ENCODE measurements at regions not wholly inside any gene's neighbourhood (a gene's known extent, or its start where the extent isn't known, plus 50 kb on each side); places are given as distances from the start of the nearest gene placed in this dataset.

DNA sequence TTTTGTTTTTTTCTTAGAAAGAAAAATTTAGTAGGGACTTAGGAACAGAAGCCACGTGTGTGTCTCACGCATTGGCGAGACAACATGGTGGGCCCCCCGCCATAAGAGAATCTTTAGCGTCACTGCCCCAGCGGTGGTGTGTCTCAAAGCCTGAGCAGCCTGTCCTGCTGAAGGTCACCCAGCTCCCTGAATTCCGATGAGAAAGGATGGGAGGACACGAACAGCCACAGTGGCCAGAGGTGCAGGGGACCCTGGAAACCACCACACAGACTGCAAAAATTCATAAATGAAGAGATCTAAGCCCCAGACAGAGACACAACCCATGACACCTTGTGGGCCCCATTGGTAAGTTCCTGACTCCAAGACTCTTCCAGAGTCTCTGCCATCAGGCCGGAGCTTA, 266.1 kb upstream of the RAB6C start:
- POLR2A ChIA-PET = no interaction called here
- ATAC-seq (ENCODE audit: poor library complexity) = no peak

DNA sequence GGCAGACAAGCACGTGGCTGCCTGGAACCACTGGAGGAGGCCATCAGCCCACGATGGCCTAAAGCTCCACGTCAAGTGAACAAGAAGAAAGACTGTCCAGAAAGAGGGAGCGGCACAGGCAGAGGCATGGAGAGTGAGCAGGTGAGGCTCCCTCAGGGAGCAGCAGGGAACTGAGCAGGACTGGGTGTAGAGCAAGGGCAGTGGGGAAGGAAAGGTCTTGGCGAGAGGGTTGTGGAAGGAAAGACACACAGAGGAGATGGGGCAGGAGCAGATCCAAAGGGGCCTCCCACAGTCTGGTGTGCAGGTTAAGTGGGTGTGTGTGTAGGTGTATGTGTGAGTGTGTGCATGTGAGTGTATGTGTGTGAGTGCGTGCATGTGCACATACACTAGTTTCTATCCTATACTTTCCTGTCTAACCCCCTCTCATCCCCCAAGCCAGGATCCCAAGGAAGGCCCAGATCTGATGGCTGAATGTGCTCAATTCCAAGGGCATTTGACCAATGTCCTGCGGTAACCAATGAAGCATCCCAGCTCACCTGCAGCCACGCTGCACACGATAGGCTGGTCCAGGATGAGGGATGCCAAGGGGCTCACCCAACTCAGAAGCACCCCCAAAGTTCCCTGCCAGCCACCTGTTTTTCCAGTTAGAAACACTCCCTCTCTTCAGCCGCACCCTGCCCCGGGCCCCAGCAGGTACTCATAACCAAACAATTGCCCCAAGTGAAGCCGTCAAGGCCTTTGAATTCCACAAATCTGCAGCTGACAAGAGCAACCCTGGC, 262.5 kb upstream of the RAB6C start:
- Mint-ChIP-seq H3K36me3 (ENCODE audit: low read depth) (no peaks in the 10 kb centered on the region), H3K9me3 (no peaks in the 10 kb centered on the region), H3K4me1 (ENCODE audit: low read depth) (no peaks in the 10 kb centered on the region), H3K4me3 (no peak overlapping the region), H3K27ac (no peak overlapping the region), H3K27me3 (peaks cover 11% of the 10 kb centered on the region)
- POLR2A ChIA-PET = no interaction called here
- no peak overlapping the region for H3K27ac ChIP-seq (ENCODE audit: low read depth in 1 of 2, low read length in 2 of 2)
- H3K36me3 ChIP-seq (ENCODE audit: insufficient read depth, low read length) = no peaks in the 10 kb centered on the region
- DNase-seq (no peak), ATAC-seq (ENCODE audit: poor library complexity) (no peak)
- no peak overlapping the region for H3K4me3 ChIP-seq (ENCODE audit: low read length)
- peaks cover 0 to under 1% of the 10 kb centered on the region in 2 experiments for H3K9me3 ChIP-seq (ENCODE audit: control insufficient read depth in 1 of 2, insufficient read depth in 1 of 2, low read length in 2 of 2)
- no peaks in the 10 kb centered on the region for H3K27me3 ChIP-seq (ENCODE audit: control insufficient read depth in 1 of 2, insufficient read depth in 2 of 2, low read length in 2 of 2)
- TF ChIP-seq, protein P1, sequence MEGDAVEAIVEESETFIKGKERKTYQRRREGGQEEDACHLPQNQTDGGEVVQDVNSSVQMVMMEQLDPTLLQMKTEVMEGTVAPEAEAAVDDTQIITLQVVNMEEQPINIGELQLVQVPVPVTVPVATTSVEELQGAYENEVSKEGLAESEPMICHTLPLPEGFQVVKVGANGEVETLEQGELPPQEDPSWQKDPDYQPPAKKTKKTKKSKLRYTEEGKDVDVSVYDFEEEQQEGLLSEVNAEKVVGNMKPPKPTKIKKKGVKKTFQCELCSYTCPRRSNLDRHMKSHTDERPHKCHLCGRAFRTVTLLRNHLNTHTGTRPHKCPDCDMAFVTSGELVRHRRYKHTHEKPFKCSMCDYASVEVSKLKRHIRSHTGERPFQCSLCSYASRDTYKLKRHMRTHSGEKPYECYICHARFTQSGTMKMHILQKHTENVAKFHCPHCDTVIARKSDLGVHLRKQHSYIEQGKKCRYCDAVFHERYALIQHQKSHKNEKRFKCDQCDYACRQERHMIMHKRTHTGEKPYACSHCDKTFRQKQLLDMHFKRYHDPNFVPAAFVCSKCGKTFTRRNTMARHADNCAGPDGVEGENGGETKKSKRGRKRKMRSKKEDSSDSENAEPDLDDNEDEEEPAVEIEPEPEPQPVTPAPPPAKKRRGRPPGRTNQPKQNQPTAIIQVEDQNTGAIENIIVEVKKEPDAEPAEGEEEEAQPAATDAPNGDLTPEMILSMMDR (IDR thresholded peaks at IDR 0.05) = no peak
- intact Hi-C loops (cut with DNase I, micrococcal nuclease) = no loop called here
- H3K4me1 ChIP-seq (ENCODE audit: insufficient read depth, low read length) = no peaks in the 10 kb centered on the region
- CTCF ChIA-PET = no interaction called here

More for the DNA sequence above, 266.1 kb upstream of the RAB6C start:
- peaks cover 0 to 23% of the 10 kb centered on the region in 2 experiments for H3K9me3 ChIP-seq (ENCODE audit: control insufficient read depth in 1 of 2, insufficient read depth in 1 of 2, low read length in 2 of 2)
- H3K36me3 ChIP-seq (ENCODE audit: insufficient read depth, low read length) = no peaks in the 10 kb centered on the region
- no peaks in the 10 kb centered on the region for H3K27me3 ChIP-seq (ENCODE audit: control insufficient read depth in 1 of 2, insufficient read depth in 2 of 2, low read length in 2 of 2)
- DNase-seq = no peak
- no peak overlapping the region for H3K4me3 ChIP-seq (ENCODE audit: low read length)
- H3K4me3 Mint-ChIP-seq = no peak overlapping the region
- peaks cover 5% of the 10 kb centered on the region for H3K27me3 Mint-ChIP-seq
- no peaks in the 10 kb centered on the region for H3K9me3 Mint-ChIP-seq
- CTCF ChIA-PET = no interaction called here
- no peak overlapping the region for H3K27ac ChIP-seq (ENCODE audit: low read depth in 1 of 2, low read length in 2 of 2)
- H3K27ac Mint-ChIP-seq = no peak overlapping the region
- intact Hi-C loops (cut with DNase I, micrococcal nuclease) = no loop called here
- H3K36me3 Mint-ChIP-seq (ENCODE audit: low read depth) = no peaks in the 10 kb centered on the region
- no peaks in the 10 kb centered on the region for H3K4me1 Mint-ChIP-seq (ENCODE audit: low read depth)
- TF ChIP-seq, protein P1 (IDR thresholded peaks at IDR 0.05) = no peak
- H3K4me1 ChIP-seq (ENCODE audit: insufficient read depth, low read length) = no peaks in the 10 kb centered on the region

DNA sequence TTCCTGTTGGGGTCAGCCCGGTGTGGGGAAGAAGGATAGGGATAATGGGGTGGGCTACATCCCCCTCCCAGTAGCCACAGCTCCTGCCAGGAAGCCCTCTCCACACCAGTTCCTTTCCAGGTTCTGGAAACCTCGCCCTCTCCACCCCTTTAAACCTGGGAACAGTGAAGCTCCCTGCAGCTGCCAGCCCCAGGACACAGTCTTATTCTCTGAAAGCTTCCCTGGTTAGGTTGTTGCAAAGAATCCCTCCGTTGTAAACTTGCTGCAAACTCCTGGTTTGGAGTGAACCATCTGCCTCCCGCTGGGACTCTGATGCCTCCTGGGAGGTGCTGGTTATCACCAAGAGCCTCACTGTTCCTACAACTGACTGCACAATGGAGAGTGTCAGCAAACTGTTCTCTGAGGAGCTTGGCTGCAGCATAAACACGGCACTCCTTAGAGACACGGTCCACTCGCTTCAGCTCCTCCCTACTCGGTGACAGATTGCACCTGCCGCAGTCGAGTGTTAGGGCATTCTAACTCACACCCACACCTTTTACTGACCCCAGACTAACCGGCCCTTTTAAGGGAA, 261.8 kb upstream of the RAB6C start:
- TF ChIP-seq, protein P1 (IDR thresholded peaks at IDR 0.05) = no peak
- intact Hi-C loops (cut with DNase I, micrococcal nuclease) = no loop called here
- Mint-ChIP-seq H3K9me3 (no peaks in the 10 kb centered on the region), H3K36me3 (ENCODE audit: low read depth) (no peaks in the 10 kb centered on the region), H3K27ac (no peak overlapping the region), H3K27me3 (peaks cover 11% of the 10 kb centered on the region), H3K4me1 (ENCODE audit: low read depth) (no peaks in the 10 kb centered on the region), H3K4me3 (no peak overlapping the region)
- Histone ChIP-seq H3K36me3 (ENCODE audit: insufficient read depth, low read length) (no peaks in the 10 kb centered on the region), H3K9me3 (ENCODE audit: control insufficient read depth in 1 of 2, insufficient read depth in 1 of 2, low read length in 2 of 2) (no peaks in the 10 kb centered on the region), H3K27me3 (ENCODE audit: control insufficient read depth in 1 of 2, insufficient read depth in 2 of 2, low read length in 2 of 2) (no peaks in the 10 kb centered on the region), H3K4me1 (ENCODE audit: insufficient read depth, low read length) (no peaks in the 10 kb centered on the region), H3K27ac (ENCODE audit: low read depth in 1 of 2, low read length in 2 of 2) (no peak overlapping the region), H3K4me3 (ENCODE audit: low read length) (no peak overlapping the region)
- DNase-seq = no peak
- CTCF ChIA-PET = no interaction called here
- POLR2A ChIA-PET = no interaction called here
- no peak for ATAC-seq (ENCODE audit: poor library complexity)

Measured in CD4-positive, alpha-beta T cell (primary cell).